GM19324 (cell line): ENCODE measurements at regions not wholly inside any gene's neighbourhood (a gene's known extent, or its start where the extent isn't known, plus 50 kb on each side); places are given as distances from the start of the nearest gene placed in this dataset.

Experiments
- ATAC-seq: cut with Tn5 transposase; IDR thresholded peaks from one replicate; pipeline ENCODE4 v1.9.1; 2021; ENCODE audit warnings: mild to moderate bottlenecking, moderate library complexity; ENCODE audit not compliant: unreplicated experiment, low FRiP score

DNA sequence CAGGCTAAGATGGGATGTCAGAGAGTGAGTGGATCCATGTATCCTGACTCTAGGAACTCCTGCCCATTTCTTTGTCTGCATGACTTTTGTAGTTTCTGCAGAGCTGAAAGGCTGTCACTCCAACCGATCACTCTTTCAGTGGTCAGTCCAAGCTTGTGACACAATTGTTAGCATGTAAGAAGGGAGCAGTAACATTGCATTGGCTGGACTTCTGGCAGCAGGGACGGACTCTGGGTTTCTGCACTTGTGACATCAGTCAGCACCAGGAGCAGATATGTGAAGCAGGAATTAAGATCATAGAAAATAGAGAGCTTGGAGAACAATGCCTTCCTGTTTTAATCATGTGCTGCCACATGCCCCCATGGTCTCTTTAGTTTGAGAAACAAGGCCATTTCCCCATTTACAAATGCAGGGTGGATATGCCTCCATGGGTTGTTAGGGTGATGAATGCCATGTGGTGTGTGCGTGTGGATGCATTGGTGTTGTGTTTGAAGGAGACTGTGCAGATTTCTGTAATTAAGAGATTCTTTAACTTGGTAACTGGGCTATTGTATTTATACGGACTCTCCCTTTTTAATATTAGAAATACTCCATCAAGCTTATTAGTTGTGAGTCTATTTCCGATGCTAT, 214.3 kb upstream of the EPHA4 start:
- no peak for ATAC-seq

DNA sequence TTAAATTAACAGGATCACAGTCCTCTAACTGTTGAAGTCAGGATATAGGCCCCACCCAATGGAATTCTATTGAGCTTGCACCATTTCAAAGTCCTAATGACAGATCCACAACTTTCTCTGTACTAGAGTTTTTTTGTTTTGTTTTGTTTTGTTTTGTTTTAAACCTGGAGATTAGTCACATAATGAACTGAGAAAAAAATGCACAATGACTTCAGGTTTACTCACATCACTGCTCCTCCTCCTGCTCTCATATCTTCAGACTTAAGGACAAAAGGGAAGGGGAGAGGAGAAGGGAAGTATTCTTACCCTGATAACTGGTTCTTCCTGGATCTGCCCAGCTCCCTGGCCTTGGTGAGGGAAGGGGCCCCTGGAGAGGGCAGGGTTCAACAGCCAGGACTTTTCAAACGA, 208.2 kb upstream of the EPHA4 start:
- ATAC-seq, result no peak

DNA sequence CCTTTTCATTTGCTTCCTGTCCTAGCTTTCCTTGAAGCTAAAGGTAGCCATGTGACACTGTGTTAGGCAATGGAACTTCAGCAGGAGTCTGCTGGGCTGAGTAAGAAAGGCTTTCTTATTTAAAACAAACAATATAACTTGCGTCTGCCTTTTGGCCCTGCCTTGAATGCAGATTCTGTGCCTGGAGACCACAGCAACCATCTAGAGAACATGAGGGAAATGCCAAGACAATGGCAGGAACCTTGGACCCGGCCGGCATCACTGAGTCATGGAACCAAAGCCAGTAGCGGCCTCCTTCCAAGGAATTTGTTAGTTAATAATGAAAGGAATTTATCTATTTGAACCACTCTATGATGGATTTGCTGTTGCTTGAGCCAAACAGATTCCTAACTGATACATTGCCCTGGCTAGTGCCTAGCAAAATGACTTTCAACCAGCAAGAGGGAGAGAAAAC, 207.5 kb upstream of the EPHA4 start:
- ATAC-seq, result no peak

DNA sequence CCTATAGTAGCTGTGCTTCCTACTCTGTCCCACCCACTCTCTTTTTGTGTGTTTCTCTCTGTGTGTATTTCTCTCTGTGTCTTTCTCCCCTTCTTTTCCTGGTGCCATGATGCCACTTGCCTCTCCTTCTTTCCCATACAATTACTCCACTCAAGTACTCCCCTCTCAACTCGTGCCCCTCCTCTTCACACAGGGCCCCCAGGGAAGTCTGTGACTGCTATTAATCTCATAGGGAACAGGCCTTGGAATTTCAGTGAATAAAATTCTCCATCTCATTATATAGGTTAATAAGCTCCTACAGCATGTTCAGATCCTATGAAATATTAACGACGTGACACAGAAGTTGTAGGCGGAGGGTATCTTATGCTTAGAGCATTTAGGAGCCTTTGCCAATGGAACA, 205.9 kb upstream of the EPHA4 start:
- no peak for ATAC-seq

DNA sequence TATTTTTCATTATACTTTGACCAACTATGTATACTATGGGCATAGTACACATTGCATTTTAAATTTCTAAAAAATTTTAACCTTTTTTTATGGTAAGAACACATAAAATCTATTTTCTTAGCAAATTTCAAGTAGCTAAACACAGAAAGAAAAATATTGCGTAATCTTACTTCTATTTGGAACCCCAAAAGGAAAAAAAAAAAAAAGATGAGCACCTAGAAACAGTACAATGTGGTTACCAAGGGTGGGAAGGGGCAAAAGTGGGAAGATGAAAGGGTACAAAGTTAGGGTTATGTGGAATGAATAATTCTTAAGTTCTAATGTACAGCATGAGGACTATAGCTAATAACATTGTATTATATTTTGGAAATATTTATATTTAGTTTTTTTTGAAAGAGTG, 205.0 kb upstream of the EPHA4 start:
- no peak for ATAC-seq

DNA sequence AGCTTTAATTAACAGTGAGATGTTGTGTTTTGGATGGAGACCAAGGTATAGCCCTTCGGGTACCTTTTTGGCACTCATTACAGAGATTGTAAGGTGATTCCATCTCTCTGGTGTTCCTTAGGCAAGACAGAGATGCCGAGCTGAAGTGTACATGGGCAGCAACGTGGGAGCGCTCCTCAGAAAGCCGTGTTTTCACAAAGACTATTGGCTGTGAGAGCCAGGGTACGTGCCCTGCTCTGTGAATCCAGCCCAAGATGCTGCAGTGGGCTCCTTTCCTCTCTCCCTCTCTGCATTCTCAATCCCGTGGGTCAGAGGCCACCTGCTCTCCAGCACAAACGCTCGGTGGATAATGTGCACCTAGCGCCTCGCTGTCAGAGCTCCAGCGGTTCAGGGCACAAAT, 203.0 kb upstream of the EPHA4 start:
- ATAC-seq, result no peak

DNA sequence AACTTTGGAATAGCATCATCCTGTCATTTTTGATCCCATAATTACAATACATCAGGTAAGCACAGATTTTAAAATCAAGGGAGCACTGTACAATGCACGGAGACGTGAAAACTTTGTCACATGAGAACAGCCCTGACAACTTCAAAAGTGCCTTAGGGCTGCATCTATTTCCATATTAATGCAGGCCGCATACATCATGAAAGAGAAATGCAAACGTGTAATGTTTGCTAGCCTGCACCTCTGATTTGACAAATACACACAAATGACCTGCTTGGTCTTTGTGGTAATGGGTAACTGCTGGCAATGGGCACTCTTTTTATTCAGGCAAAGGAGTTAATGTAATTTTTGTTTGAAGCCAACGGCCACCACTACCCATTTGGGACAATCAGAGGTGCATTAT, 202.0 kb upstream of the EPHA4 start:
- no peak for ATAC-seq

DNA sequence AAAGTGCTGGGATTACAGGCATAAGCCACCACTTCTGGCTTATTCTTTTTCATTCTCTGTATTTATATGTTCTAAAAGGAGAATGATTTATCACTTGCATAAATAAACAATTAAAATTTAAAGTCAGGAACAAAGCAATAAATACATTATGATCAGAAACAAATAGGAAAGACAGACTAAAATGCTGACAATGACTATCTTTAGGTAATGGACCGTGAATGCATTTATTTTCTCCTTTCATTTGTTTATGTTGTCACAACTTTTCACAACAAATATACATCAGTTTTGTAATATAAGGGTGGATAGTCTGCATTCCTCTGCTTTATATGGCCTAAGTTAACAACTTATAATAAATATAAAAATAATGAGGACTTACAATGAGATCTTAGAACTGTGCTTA, 199.2 kb upstream of the EPHA4 start:
- ATAC-seq, result no peak

DNA sequence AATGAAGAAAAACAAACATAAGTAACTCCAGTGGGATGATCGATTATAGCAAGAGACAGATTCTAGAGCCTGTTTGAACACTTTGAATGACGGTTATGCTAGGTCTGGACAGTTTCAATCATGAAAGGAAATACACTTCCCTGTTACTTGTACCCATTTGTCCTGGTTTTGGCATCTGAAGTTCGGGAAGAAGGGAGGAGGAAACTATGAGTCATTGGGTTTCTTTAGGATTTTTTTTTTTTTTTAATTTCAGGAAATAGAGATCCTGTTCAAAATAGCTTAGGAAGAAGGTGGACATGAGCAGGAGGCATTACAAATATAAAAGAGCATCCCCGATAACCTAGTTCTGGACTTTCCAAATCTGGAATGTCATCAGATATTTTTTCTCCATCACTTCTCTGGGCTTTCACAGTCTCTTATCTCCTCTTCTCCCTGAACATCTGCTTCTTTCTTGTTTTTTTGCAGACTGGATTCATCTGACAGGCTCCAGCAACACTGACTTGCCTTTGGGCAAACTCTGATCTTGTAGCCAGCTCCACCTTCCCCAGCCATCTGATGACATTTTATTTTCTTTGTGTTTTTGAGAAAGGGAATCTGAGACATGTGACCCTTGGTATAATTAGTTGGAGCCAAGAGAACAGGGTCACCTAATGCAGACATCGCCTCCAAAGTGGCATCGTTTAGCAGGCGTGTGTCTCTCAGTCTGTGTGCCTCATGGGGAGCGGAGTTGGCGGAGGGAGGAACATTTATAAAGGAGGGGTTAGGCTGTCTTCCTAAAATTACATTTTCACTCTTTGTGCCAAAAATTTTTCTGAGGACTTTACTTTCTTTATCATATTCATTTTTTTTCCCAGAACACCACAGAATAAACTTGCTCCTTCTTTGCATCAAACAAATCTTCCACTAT, 195.3 kb upstream of the EPHA4 start:
- ATAC-seq, result no peak

DNA sequence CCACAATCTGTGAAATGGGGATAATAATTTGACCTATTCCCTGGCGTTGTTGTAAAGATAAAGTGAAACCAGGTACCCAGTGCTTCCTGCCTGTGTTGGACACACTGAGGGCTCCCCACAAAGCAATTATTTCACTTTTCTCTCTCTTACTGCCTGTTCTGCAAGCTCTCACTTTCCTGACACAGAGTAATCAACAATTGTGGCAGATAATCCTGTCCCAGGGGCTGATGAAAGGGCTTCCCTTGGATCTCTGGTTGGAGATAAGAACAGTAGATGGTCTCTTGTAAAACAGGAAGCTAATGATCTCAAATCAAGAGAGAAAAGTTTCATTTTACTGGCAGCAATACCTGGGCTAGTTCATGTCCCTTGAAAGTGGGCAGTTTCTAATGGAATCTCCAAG, 190.4 kb upstream of the EPHA4 start:
- no peak for ATAC-seq

DNA sequence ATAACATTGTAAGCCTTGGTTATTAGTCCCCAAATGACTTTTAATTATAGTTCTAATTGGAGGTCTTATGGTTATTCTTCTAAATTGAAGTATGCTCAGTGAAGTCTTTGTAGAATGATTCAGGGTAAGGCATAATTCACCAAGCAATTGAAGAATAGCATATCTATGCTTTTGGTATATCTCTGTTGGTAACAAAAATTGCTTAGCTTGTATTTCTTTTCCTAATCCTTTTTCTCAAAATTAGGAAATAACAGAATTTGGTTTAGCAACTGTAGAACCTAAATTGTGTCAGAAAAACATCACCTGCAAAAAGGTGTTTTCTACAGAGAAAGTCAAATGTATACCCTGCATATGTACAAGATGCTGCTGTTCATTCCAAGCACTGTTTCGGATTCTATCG, 189.2 kb upstream of the EPHA4 start:
- no peak for ATAC-seq

DNA sequence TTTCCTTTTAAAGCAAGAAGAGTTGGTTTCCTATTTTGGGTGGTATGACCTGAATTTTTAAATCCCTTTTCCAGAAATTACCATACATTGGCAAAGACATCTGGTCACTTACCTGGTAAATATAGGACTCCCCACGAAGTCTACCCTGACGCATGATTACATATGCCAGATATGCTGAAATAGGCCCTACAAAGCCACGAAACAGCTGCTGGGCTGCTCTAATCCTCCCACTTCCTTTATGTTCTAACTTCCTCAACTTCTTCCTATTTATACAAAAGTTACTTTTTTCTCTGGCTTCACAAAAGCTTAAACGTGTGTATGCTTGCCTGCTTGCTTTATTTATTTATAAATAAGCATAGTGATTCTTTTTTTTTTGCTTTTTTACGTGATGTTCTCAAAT, 186.0 kb upstream of the EPHA4 start:
- no peak for ATAC-seq

DNA sequence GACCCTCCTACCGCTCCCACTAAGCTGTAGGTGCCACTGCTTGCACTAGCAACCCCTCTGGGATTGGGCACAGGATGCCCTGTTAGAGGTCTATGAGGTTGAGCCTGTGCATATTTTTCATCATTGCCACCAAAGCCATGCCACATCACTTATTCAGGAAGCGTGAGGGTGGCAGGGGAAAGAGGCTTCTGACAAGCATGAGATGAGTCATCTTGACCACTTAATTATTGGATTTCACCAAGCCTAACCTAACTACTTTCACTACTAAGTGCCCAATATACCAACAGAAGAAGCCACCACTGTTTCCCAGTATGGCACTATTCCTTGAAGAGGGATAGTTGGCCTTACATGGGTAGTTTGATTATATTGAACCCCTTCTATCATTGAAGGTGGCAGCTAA, 181.3 kb upstream of the EPHA4 start:
- no peak for ATAC-seq

DNA sequence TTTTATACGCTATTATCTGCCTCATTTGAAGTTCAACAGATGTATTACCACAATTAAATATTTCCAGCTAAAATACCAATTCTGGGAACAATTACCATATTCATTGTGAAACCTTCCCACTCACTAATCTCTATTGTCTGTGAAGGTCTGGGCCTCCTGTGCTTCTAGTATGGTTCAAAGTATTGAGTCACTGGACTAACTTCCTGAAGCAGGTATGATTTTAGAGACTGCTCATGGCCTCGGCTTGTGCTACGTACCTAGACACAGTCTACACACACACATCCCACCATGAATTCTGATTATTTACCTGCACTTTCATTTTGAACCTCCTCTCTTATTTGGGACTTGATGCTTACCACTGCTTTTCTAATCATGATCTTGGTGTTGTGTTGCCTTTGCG, 180.7 kb upstream of the EPHA4 start:
- no peak for ATAC-seq

DNA sequence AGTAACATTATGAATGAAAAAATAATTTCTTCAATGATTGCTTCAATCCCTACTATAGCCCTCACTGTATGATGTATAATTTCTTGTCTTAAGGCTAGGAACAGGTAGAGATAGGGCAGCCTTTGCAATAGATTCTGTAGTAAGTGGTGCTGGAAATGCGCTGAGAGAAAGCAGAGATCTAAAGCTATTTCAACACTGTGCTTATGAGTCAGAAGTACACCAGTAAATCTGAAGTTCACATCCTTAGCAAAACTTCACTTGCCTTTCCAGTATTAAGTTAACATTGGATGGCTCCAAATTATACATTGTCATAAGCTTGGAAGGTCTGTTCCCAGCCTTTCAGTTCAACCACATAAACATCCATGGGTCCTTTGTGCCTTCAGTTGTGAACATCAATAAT, 178.2 kb upstream of the EPHA4 start:
- no peak for ATAC-seq

DNA sequence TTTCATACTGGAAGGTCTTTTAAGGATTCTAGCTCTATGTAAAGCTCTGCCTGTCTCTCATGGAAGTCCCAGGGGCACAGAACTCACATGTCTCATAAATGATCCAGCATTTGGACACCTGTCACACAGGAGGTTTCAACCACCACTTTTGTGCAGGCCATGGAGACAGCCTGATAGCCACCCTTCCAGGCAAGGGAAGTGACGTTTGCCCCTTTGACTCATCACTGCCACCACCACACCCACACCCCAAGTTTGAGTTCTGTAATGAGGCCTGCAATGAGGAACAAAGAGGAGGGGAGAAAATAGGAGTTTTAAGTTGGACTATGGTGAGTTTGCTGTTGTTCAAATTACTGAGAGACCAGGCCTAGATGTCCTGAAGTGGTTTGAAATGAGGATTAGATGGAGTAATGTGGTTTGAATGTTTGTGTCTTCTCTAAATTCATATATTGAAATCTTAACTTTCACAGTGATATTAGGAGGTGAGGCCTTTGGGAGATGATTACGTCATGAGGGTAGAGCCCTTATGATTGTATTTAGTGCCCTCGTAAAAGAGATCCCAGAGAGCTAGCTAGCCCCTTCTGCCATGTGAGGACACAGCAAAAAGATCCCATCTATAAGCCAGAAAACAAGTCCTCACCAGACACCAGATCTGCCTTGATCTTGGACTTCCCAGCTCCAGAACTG, 175.3 kb upstream of the EPHA4 start:
- ATAC-seq, result no peak

DNA sequence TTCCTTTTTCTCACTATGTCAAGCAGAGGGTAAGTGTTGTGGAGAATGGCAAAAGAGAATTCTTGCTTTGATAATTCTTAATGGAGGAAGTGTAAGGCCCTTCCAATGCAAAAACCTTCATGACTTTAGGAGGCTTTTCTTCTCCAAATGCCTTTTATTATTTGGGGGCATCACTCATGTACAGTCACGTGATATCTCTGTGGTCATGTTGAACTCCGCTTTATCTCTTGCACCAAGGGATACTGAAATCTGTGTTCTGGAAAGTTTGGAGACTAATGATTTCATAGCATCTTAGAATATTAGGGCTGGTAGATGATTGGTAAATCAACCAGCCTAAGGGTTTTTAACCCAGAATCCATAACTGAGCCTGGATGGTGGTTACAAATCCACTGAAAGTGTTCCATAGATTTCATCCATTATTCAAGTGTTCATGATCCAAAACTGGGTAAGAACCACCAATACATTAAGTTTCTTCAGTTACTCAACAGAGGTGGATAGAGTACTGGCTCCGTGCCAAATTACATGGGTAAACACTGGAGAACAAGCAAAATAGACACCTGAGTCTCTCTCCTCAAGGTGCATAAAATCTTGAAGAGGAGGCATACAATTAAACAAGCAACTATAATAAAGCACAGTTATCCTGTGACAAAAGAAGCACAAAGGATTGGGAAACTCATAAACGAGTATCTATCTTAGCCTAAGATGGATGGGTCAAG, 169.6 kb upstream of the EPHA4 start:
- ATAC-seq, result no peak

DNA sequence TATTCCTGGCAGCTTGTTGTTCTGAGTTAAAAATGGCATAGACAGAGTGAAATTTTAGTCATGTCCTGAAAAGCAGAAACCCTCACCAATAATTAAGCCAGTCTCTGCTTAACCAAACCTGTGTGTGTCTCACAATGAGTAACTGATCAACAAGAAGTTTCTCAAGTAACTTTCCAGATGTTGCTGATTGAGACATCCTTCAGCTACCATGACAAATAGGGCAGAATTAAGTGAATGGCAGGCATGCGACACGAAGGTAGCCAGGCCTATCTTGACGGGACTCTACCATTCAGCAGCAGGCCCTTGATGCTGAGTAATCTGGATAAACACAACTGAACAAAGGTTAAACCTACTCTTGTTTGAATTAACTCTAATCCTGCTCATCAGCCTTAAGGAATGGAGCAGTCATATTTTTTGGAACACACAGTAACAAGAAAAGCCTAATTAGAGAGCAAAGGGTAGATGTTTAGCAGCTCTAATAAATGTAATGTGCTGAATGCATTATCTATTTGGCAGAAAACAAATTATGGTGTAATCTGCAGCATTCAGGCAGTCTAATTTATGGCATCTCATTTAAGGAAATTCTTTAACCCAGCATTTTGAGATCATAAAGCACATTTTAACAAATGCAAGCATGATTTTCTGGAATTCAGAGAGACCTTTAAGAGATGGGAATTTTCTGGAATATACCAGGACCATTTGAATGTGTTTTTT, 159.5 kb upstream of the EPHA4 start:
- peak; percentile 67 for ATAC-seq

DNA sequence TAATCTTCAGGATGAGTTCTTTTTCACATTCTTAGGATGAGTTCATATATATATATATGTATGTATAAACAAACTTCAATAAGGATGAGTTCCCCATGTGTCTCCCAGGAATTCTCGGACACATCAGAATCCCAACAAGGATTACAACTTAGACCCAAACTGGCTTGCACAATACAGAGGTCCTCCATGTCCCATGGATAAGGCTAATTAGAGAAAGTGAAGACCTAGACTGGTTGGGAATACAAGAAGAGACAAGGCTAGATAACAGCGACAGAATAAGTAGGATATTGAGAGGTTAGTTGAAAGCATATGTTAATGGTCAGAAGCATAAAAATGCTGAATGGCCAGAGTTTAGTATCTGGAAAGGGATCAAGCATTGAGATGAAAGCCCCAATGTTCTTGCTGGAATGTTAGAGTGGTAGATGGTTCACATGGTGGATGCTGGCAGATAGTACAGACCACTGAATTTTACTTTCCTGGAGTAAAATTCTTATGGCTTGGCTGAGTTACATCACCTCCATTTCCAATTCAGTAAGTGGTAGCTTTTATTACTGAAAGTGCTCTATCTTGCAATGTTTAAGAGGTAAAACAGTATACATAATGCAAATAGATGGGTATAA, 154.9 kb upstream of the EPHA4 start:
- no peak for ATAC-seq
